HG03442 (cell line): ENCODE measurements at regions not wholly inside any gene's neighbourhood (a gene's known extent, or its start where the extent isn't known, plus 50 kb on each side); places are given as distances from the start of the nearest gene placed in this dataset.
"Not testable (repeated sequence)": the region's sequence is repeated elsewhere in the genome, so short reads cannot be mapped to it uniquely, and the experiment has no call there.

Experiments used
- ATAC-seq: cut with Tn5 transposase; IDR thresholded peaks from one replicate; pipeline ENCODE4 v1.9.1; 2021; ENCODE audit warnings: mild to moderate bottlenecking, moderate library complexity; ENCODE audit not compliant: unreplicated experiment

GRCh38 chr7:69276011-69276729, 322.1 kb upstream of the AUTS2 start:
- ATAC-seq = no peak

GRCh38 chr7:69277366-69277765, 320.9 kb upstream of the AUTS2 start:
- no peak for ATAC-seq

GRCh38 chr7:69282946-69283345, 315.3 kb upstream of the AUTS2 start:
- no peak for ATAC-seq

- ATAC-seq = no peak
These were observed 314.9 kb upstream of the AUTS2 start for GRCh38 chr7:69283421-69283820.

GRCh38 chr7:69285854-69286253, 312.4 kb upstream of the AUTS2 start:
- ATAC-seq = no peak

- ATAC-seq = no peak
These were observed 302.3 kb upstream of the AUTS2 start for GRCh38 chr7:69295977-69296376.

GRCh38 chr7:69301253-69301652, 297.0 kb upstream of the AUTS2 start:
- ATAC-seq = no peak

GRCh38 chr7:69309601-69310000, 288.7 kb upstream of the AUTS2 start:
- ATAC-seq = no peak

GRCh38 chr7:69311489-69311888, 286.8 kb upstream of the AUTS2 start:
- no peak for ATAC-seq

GRCh38 chr7:69313852-69314251, 284.4 kb upstream of the AUTS2 start:
- ATAC-seq = not testable (repeated sequence)

GRCh38 chr7:69318794-69319193, 279.5 kb upstream of the AUTS2 start:
- no peak for ATAC-seq

GRCh38 chr7:69328516-69328915, 269.8 kb upstream of the AUTS2 start:
- no peak for ATAC-seq

- no peak for ATAC-seq
These were observed 263.6 kb upstream of the AUTS2 start for GRCh38 chr7:69334701-69335100.

- no peak for ATAC-seq
These were observed 262.9 kb upstream of the AUTS2 start for GRCh38 chr7:69335331-69335730.

- no peak for ATAC-seq
These were observed 261.3 kb upstream of the AUTS2 start for GRCh38 chr7:69336976-69337375.

GRCh38 chr7:69338144-69338543, 260.1 kb upstream of the AUTS2 start:
- ATAC-seq = no peak

- no peak for ATAC-seq
These were observed 257.0 kb upstream of the AUTS2 start for GRCh38 chr7:69341288-69341687.

GRCh38 chr7:69342154-69342884, 256.0 kb upstream of the AUTS2 start:
- ATAC-seq = no peak

- ATAC-seq = no peak
These were observed 249.0 kb upstream of the AUTS2 start for GRCh38 chr7:69349291-69349690.

GRCh38 chr7:69358163-69358821, 240.0 kb upstream of the AUTS2 start:
- no peak for ATAC-seq

- ATAC-seq = no peak
These were observed 239.1 kb upstream of the AUTS2 start for GRCh38 chr7:69359003-69359700.
